ENCODE measurements at regions not wholly inside any gene's neighbourhood (a gene's known extent, or its start where the extent isn't known, plus 50 kb on each side); places are given as distances from the start of the nearest gene placed in this dataset.

GRCh38 chr4:72820107-72820506, 249.4 kb downstream of the COX18 start:
- TF ChIP-seq CTCF (IDR thresholded peaks at IDR 0.05) (no peak), POLR2A (IDR thresholded peaks at IDR 0.05; ENCODE audit: low read depth) (no peak)

Data from esophagus muscularis mucosa (tissue), 3 donors.